Kidney capillary endothelial cell (primary cell): ENCODE measurements at regions not wholly inside any gene's neighbourhood (a gene's known extent, or its start where the extent isn't known, plus 50 kb on each side); places are given as distances from the start of the nearest gene placed in this dataset.

Source experiments
- DNase-seq: peaks from one replicate; pipeline ENCODE4 v3.0.0-alpha.2; 2018; ENCODE audit warnings: low spot score

GRCh38 chr2:42918671-42919318 is 126.4 kb upstream of the HAAO start:
- DNase-seq: no peak

GRCh38 chr2:42918041-42918440 is 125.7 kb upstream of the HAAO start:
- DNase-seq: no peak

GRCh38 chr2:42917425-42917927 is 125.1 kb upstream of the HAAO start:
- DNase-seq: peak; percentile 70

GRCh38 chr2:42916324-42916723 is 123.9 kb upstream of the HAAO start:
- no peak for DNase-seq

GRCh38 chr2:42914860-42915259 is 122.5 kb upstream of the HAAO start:
- DNase-seq: no peak

- DNase-seq: no peak
Observed at GRCh38 chr2:42914314-42914713, 121.9 kb upstream of the HAAO start.

GRCh38 chr2:42913280-42913878 is 121.0 kb upstream of the HAAO start:
- no peak for DNase-seq

GRCh38 chr2:42910645-42911405 is 118.4 kb upstream of the HAAO start:
- DNase-seq: no peak

- DNase-seq: no peak
Observed at GRCh38 chr2:42909966-42910365, 117.6 kb upstream of the HAAO start.

GRCh38 chr2:42908518-42909200 is 116.3 kb upstream of the HAAO start:
- DNase-seq: no peak

GRCh38 chr2:42907835-42908234 is 115.5 kb upstream of the HAAO start:
- DNase-seq: no peak

GRCh38 chr2:42906557-42907411 is 114.4 kb upstream of the HAAO start:
- DNase-seq: no peak

- DNase-seq: no peak
Observed at GRCh38 chr2:42906111-42906556, 113.8 kb upstream of the HAAO start.

GRCh38 chr2:42905341-42906110 is 113.1 kb upstream of the HAAO start:
- no peak for DNase-seq

- DNase-seq: no peak
Observed at GRCh38 chr2:42904576-42904876, 112.1 kb upstream of the HAAO start.

GRCh38 chr2:42903821-42904575 is 111.6 kb upstream of the HAAO start:
- DNase-seq: no peak

GRCh38 chr2:42902939-42903709 is 110.7 kb upstream of the HAAO start:
- DNase-seq: no peak

- DNase-seq: no peak
Observed at GRCh38 chr2:42901076-42901640, 108.8 kb upstream of the HAAO start.

GRCh38 chr2:42900289-42900891 is 108.0 kb upstream of the HAAO start:
- DNase-seq: no peak
